C1 segment of cervical spinal cord (tissue), 14 donors: ENCODE measurements at regions not wholly inside any gene's neighbourhood (a gene's known extent, or its start where the extent isn't known, plus 50 kb on each side); places are given as distances from the start of the nearest gene placed in this dataset.
"Not testable (repeated sequence)": the region's sequence is repeated elsewhere in the genome, so short reads cannot be mapped to it uniquely, and the experiment has no call there.

Experiments used
- DNase-seq, 14 donors: peaks; one replicate each; lab custom pipeline; 2025; lab: John Stamatoyannopoulos, UW

- DNase-seq: not testable (repeated sequence)
Measured at GRCh38 chr4:22630161-22630975, 62.4 kb upstream of the GBA3 start.

GRCh38 chr4:22631167-22631566 lies 61.6 kb upstream of the GBA3 start:
- not testable (repeated sequence) for DNase-seq

- peak in 1 of 14 donors; percentile 1 for DNase-seq
Measured at GRCh38 chr4:22634541-22635181, 58.1 kb upstream of the GBA3 start.

DNA sequence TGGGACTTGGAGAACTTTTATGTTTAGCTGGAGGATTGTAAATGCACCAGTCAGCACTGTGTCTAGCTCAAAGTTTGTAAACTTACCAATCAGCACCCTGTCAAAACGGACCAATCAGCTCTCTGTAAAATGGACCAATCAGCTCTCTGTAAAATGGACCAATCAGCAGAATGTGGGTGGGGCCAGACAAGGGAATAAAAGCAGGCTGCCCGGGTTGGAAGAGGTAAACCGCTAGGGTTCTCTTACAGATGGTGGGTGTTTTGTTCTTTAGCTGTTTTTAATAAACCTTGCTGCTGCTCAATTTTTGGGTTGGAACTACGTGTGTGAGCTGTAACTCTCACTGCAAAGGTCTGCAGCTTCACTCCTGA lies 57.6 kb upstream of the GBA3 start:
- not testable (repeated sequence) for DNase-seq

GRCh38 chr4:22635692-22636091 lies 57.0 kb upstream of the GBA3 start:
- DNase-seq: no peak

- DNase-seq: no peak
Measured at GRCh38 chr4:22637306-22637705, 55.4 kb upstream of the GBA3 start.
